GM23248 (cell line): ENCODE measurements at regions not wholly inside any gene's neighbourhood (a gene's known extent, or its start where the extent isn't known, plus 50 kb on each side); places are given as distances from the start of the nearest gene placed in this dataset.

ENCODE experiments used
- EZH2 ChIP-seq: fragments of 200-600 bp; sonication (generic); IDR thresholded peaks from 2 replicates; pipeline ENCODE4 v1.6.1; 2018; ENCODE audit warnings: antibody characterized with exemption, mild to moderate bottlenecking; ENCODE audit not compliant: insufficient read depth, poor library complexity, severe bottlenecking
- EZH2phosphoT487 ChIP-seq: fragments of 200-600 bp; sonication (generic); IDR thresholded peaks from 2 replicates; pipeline ENCODE4 v1.6.1; 2018; ENCODE audit warnings: antibody characterized with exemption, moderate library complexity, mild to moderate bottlenecking, low read depth; ENCODE audit not compliant: insufficient read depth

GRCh38 chr12:105993766-105994555 is 144.8 kb downstream of the NUAK1 start:
- no peak for TF ChIP-seq EZH2
- no peak for TF ChIP-seq EZH2phosphoT487
